HepG2 (cell line): ENCODE measurements at regions not wholly inside any gene's neighbourhood (a gene's known extent, or its start where the extent isn't known, plus 50 kb on each side); places are given as distances from the start of the nearest gene placed in this dataset.

ENCODE experiments used
- ATAC-seq: fragments of 200-7000 bp; cut with Tn5 transposase; 3 replicates; pipeline ENCODE4 v1.9.1; 2020; ENCODE audit warnings: mild to moderate bottlenecking, moderate library complexity
- BruUV-seq: library from RNA; stranded (reverse); fragments of 400-500 nt; replicated peaks from 2 replicates; lab custom pipeline; 2021; lab: Mats Ljungman, UMichigan
- CTCF ChIA-PET: fragments of 300-600 bp; formaldehyde crosslinking; extraction: SDS; loops from one replicate; lab custom pipeline; 2021; ENCODE audit warnings: low total read pairs, inconsistent platforms, low intra/inter-chr PET ratio; lab: Yijun Ruan, JAX
- POLR2A ChIA-PET: fragments of 350-600 bp; sonication (Branson Sonifier 250); formaldehyde crosslinking; loops from one replicate; lab custom pipeline; 2020; ENCODE audit warnings: antibody characterized with exemption, inconsistent platforms; lab: Yijun Ruan, JAX
- DNase-seq: peaks from one replicate; pipeline ENCODE4 v3.0.0-alpha.2; 2015; ENCODE audit warnings: low spot score
- FAIRE-seq: peaks from 3 replicates; lab custom pipeline; 2011; peaks lifted over from hg19 to GRCh38; lab: Jason Lieb, UNC
- H2AFZ ChIP-seq: one replicate; pipeline ENCODE4 v1.6.1; 2011; ENCODE audit warnings: low read length, inconsistent platforms
- H3K27ac ChIP-seq: fragments of 300-600 bp; 3 replicates; pipeline ENCODE4 v1.8.0; 2011; ENCODE audit warnings: mixed run types, mild to moderate bottlenecking, mixed read lengths, low read length, inconsistent platforms; ENCODE audit not compliant: insufficient read depth; ENCODE audit errors: extremely low read length
- H3K27me3 ChIP-seq, 2 experiments: fragments of 200-600 bp in 1 of 2; 2 replicates in 1 of 2; 3 replicates in 1 of 2; pipeline versions ENCODE4 v1.6.0 to v1.8.0; 2011; ENCODE audit warnings: low read length in 2 of 2, mild to moderate bottlenecking in 2 of 2, moderate library complexity in 2 of 2, inconsistent platforms in 1 of 2; ENCODE audit not compliant: insufficient read depth in 2 of 2, control insufficient read depth in 1 of 2
- H3K36me3 ChIP-seq, 2 experiments: fragments of 200-600 bp in 1 of 2; replicated peaks in 1 of 2; 2 replicates in 1 of 2; 3 replicates in 1 of 2; pipeline versions ENCODE4 v1.5.1 to v1.8.0; 2011; ENCODE audit warnings: low read length in 2 of 2, inconsistent platforms in 1 of 2; ENCODE audit not compliant: insufficient read depth in 2 of 2, control insufficient read depth in 1 of 2
- H3K4me1 ChIP-seq: 2 replicates; pipeline ENCODE4 v1.5.1; 2012; ENCODE audit warnings: low read length, inconsistent platforms; ENCODE audit not compliant: insufficient read depth
- H3K4me2 ChIP-seq: 2 replicates; pipeline ENCODE4 v1.6.0; 2011; ENCODE audit warnings: low read depth, low read length, inconsistent platforms
- H3K4me3 ChIP-seq, 3 experiments: fragments of 200-600 bp in 1 of 3; sonication (generic), shearing (Covaris generic) in 1 of 3; replicated peaks in 1 of 3; 2 replicates each; pipeline ENCODE4 v1.5.1; 2011 to 2016; ENCODE audit warnings: low read length in 3 of 3, inconsistent platforms in 2 of 3, low read depth in 2 of 3, mild to moderate bottlenecking in 2 of 3, control low read depth in 1 of 3, mixed read lengths in 1 of 3; ENCODE audit not compliant: insufficient read depth in 1 of 3
- H3K79me2 ChIP-seq: one replicate; pipeline ENCODE4 v1.6.1; 2011; ENCODE audit warnings: low read length, inconsistent platforms; ENCODE audit not compliant: insufficient read depth
- H3K9ac ChIP-seq: 2 replicates; pipeline ENCODE4 v1.6.0; 2011; ENCODE audit warnings: mild to moderate bottlenecking, low read depth, low read length, inconsistent platforms; ENCODE audit not compliant: insufficient read depth
- H3K9me3 ChIP-seq: 2 replicates; pipeline ENCODE4 v1.5.1; 2012; ENCODE audit warnings: mild to moderate bottlenecking, low read length
- H4K20me1 ChIP-seq: 2 replicates; pipeline ENCODE4 v1.6.0; 2011; ENCODE audit warnings: inconsistent platforms, mild to moderate bottlenecking, low read length, moderate library complexity; ENCODE audit not compliant: insufficient read depth
- ESRRA ChIP-seq: sonication (generic); formaldehyde crosslinking; IDR thresholded peaks from 2 replicates; pipeline ENCODE4 v1.5.1; 2020; ENCODE audit warnings: mild to moderate bottlenecking, low read depth, missing genetic modification reagents
- GABPB1 ChIP-seq: IDR thresholded peaks from 2 replicates; pipeline ENCODE4 v1.6.1; 2016; ENCODE audit warnings: mild to moderate bottlenecking, missing genetic modification reagents, moderate library complexity, missing compliant biosample characterization
- KDM3A ChIP-seq: IDR thresholded peaks from 2 replicates; pipeline ENCODE4 v1.6.1; 2018; ENCODE audit warnings: low read depth, missing compliant biosample characterization
- MAFK ChIP-seq, 2 experiments: IDR thresholded peaks in 1 of 2; conservative IDR thresholded peaks in 1 of 2; 2 replicates each; pipeline ENCODE4 v1.6.1; 2011; ENCODE audit warnings: improper control_type of control experiment in 2 of 2, low read length in 2 of 2
- RFX1 ChIP-seq: fragments of 450-650 bp; IDR thresholded peaks from 2 replicates; pipeline ENCODE4 v1.6.1; 2017
- SMC3 ChIP-seq: IDR thresholded peaks from 2 replicates; pipeline ENCODE4 v1.6.1; 2011; ENCODE audit warnings: low read length, improper control_type of control experiment
- STAG1 ChIP-seq: sonication (generic); formaldehyde crosslinking; IDR thresholded peaks from 2 replicates; pipeline ENCODE4 v1.4.0; 2020; ENCODE audit warnings: missing genetic modification reagents
- SUZ12 ChIP-seq: fragments of 150-350 bp; IDR thresholded peaks from 2 replicates; pipeline ENCODE4 v1.6.1; 2014; ENCODE audit warnings: low read depth, low read length
- ZIK1 ChIP-seq: sonication (generic); formaldehyde crosslinking; IDR thresholded peaks from 2 replicates; pipeline ENCODE4 v1.5.0; 2020; ENCODE audit warnings: mild to moderate bottlenecking, low read depth, missing genetic modification reagents, borderline replicate concordance
- WGBS: methylation state at CpG from one replicate; pipeline ENCODE4 v1.1.6; 2017; ENCODE audit warnings: low lambda C conversion rate; 5-methylcytosine and 5-hydroxymethylcytosine counted together
- in situ Hi-C: cut with HindIII; loops from 2 replicates; pipeline ENCODE4 v1.10.0; 2017; ENCODE audit warnings: low pct_unique_long_range_greater_than_20kb; ENCODE audit not compliant: extremely low pct_ligation_motif_present
- intact Hi-C: fragments of 100-400 bp; cut with micrococcal nuclease; formaldehyde crosslinking; loops from one replicate; pipeline ENCODE4 v1.10.0; 2022; ENCODE audit not compliant: unreplicated experiment
- TF ChIP-seq, protein P1 (sequence below): sonication (generic); formaldehyde crosslinking; IDR thresholded peaks from 2 replicates; pipeline ENCODE4 v1.5.0; 2020; ENCODE audit warnings: mild to moderate bottlenecking, missing genetic modification reagents, moderate library complexity

DNA sequence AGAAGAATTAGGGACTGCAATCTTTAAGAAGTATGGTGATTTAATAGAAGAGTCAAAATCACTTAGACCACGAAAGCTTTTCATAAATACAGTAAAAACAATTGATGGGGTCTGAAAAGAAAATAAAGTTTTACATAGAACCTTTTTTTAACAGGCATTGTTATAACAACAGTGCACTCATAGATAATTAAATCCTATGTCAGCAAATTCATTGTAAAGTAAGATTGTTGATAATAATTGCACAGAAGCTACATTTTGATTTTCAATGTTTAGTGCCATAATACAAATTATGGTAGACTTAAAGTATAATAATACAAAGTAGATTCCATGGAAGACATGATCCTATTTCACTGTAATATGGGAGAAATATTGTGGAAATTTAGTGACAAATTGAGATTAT lies 130.7 kb upstream of the FSIP2 start (continued):
- peak; percentile 91 to 97 for TF ChIP-seq MAFK (conservative IDR thresholded peaks at IDR 0.05 in 1 of 2, IDR thresholded peaks at IDR 0.05 in 1 of 2; ENCODE audit: low read length in 2 of 2)
- no peak for TF ChIP-seq RFX1
- TF ChIP-seq GABPB1 (CRISPR knock-in tag), result no peak
- no peak for TF ChIP-seq SUZ12
- TF ChIP-seq ZIK1 (CRISPR knock-in tag), result no peak
- TF ChIP-seq KDM3A (CRISPR knock-in tag), result no peak

DNA sequence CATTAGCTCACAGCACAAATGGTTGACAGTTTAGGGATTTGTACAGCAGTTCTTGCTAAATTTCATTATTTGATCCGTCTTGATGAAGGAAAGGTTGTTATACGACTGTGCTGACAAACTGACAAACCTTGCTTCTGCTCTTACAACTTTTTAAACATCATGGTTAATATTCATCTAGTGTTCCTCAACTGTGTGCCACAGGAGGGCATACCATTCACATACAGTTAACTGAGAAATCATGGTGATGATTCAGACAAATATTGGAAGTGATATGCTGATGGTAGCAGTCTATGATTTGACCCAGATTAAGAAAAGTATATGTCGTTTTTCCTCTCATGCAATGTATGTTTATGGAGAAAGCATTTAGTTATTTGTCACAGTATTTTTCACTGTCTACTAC lies 129.8 kb upstream of the FSIP2 start:
- Histone ChIP-seq H3K79me2 (no peaks in the 10 kb centered on the region), H3K36me3 (no peaks in the 10 kb centered on the region), H4K20me1 (no peaks in the 10 kb centered on the region), H3K9ac (no peak overlapping the region), H3K4me2 (no peak overlapping the region), H2AFZ (no peak overlapping the region), H3K4me3 (no peak overlapping the region), H3K9me3 (no peaks in the 10 kb centered on the region), H3K4me1 (no peaks in the 10 kb centered on the region), H3K27ac (no peak overlapping the region), H3K27me3 (no peaks in the 10 kb centered on the region)
- intact Hi-C loops (loop anchor here (1.0 to 5.0 kb wide), 2 partner anchors 649 to 852 kb away; no protein-coding TSS in a partner anchor), in situ Hi-C loops (loop anchor here (25.0 kb wide), 2 partner anchors 654 to 854 kb away; no protein-coding TSS in a partner anchor)
- 1% methylated on average over 3 of the region's 3 CpGs for WGBS
- POLR2A ChIA-PET, result no interaction called here
- DNase-seq (no peak), ATAC-seq (peak; percentile 71), FAIRE-seq (peak; percentile 18)
- TF ChIP-seq SMC3, result 0 out of 2 replicates have a peak, but pooled peaks have one; percentile 26
- TF ChIP-seq, protein P1, sequence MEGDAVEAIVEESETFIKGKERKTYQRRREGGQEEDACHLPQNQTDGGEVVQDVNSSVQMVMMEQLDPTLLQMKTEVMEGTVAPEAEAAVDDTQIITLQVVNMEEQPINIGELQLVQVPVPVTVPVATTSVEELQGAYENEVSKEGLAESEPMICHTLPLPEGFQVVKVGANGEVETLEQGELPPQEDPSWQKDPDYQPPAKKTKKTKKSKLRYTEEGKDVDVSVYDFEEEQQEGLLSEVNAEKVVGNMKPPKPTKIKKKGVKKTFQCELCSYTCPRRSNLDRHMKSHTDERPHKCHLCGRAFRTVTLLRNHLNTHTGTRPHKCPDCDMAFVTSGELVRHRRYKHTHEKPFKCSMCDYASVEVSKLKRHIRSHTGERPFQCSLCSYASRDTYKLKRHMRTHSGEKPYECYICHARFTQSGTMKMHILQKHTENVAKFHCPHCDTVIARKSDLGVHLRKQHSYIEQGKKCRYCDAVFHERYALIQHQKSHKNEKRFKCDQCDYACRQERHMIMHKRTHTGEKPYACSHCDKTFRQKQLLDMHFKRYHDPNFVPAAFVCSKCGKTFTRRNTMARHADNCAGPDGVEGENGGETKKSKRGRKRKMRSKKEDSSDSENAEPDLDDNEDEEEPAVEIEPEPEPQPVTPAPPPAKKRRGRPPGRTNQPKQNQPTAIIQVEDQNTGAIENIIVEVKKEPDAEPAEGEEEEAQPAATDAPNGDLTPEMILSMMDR (CRISPR knock-in tag), result peak; percentile 60
- peak; percentile 64 for TF ChIP-seq STAG1 (CRISPR knock-in tag)
- TF ChIP-seq ESRRA, result no peak
- BruUV-seq, result no TSS peak
- CTCF ChIA-PET, result no interaction called here
